Activated effector memory CD4-positive, alpha-beta T cell treated with anti-CD3 and anti-CD28 coated beads, Interleukin-2, amount 50 U/mL, for 16 hours (primary cell): ENCODE measurements at regions not wholly inside any gene's neighbourhood (a gene's known extent, or its start where the extent isn't known, plus 50 kb on each side); places are given as distances from the start of the nearest gene placed in this dataset.
"Not testable (repeated sequence)": the region's sequence is repeated elsewhere in the genome, so short reads cannot be mapped to it uniquely, and the experiment has no call there.

Experiments used
- DNase-seq: peaks from one replicate; pipeline ENCODE4 v3.0.0-alpha.2; 2020

DNA sequence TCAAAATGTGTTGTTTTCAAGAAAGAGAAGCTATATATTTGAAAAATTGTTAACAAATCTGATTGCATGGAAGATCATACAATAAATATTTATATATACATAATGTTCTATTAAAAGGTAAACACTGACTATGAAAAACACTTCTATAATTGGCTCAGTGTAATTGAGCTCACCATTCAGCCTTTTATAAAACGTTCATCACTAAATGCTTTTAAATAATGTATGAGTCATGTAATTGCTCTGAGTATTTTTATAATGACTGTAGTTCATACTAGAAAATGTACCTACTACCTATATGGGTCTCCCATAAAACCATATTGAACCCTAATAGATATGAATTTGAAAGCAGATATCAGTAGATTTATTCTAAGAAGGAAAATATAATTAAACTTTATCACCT is 240.4 kb upstream of the MGAT4C start:
- no peak for DNase-seq

DNA sequence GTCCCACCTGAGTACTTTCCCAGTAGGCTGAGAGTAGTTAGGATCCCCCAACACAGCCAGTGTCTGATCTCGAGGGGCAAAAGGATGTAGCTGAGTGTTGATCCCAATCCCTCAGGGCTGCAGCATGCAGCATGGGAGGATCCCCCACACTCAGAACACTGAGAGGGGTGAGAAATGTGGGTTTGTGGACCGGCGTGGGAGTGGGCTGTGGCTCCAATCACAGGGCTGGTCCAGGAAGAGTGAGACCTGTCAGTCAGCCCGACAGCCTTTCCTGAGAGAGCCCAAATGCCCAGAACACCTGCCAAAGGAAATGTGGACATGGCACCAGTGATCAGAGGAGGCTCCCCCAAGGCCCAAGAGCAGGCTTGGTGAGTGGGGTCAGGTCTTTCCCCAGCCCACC is 228.3 kb upstream of the MGAT4C start:
- DNase-seq = no peak

DNA sequence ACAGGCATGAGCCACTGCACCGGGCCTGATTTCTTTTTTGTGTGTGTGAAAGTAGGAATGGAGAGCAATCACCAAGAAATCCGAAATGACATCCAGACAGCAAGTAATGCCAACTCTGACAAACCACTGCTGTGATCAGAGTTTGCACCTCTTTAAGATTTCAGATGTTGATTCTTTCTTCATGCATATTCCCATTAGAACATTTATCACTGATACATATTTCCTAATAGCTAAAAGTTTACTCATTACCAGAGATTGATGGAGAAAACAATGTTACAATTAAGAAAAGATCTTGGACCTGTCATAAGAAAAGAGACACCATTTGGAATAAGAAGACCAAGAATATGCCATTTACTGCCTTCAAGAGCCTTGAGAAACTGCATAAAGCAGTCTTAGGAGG is 217.0 kb upstream of the MGAT4C start:
- no peak for DNase-seq

- no peak for DNase-seq
Observed at GRCh38 chr12:86456776-86457175, 200.6 kb upstream of the MGAT4C start.

- DNase-seq = no peak
Observed at GRCh38 chr12:86456241-86456640, 200.1 kb upstream of the MGAT4C start.

- no peak for DNase-seq
Observed at GRCh38 chr12:86445356-86445755, 189.2 kb upstream of the MGAT4C start.

- DNase-seq = no peak
Observed at GRCh38 chr12:86435053-86435452, 178.9 kb upstream of the MGAT4C start.

GRCh38 chr12:86429824-86430223 is 173.6 kb upstream of the MGAT4C start:
- DNase-seq = no peak

GRCh38 chr12:86421333-86421732 is 165.1 kb upstream of the MGAT4C start:
- DNase-seq = no peak

GRCh38 chr12:86414201-86414600 is 158.0 kb upstream of the MGAT4C start:
- no peak for DNase-seq

DNA sequence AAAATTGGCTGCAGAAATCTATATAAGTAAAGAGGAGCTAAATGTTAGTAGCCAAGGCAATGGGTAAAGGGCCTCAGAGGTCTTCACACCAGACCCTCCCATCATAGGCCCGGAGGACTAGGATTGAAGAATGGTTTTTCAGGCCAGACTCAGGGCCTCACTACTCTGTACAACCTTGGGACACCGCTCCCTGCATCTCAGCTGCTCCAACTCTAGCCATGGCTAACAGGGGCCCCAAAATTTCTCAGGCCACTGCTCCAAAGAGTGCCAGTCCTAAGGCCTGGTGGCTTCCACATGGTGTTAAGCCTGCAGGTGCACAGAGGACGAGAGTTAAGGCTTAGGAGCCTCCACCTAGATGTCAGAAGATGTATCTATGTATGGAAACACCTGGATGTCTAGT is 155.5 kb upstream of the MGAT4C start:
- DNase-seq = no peak

- DNase-seq = no peak
Observed at GRCh38 chr12:86407620-86408208, 151.5 kb upstream of the MGAT4C start.

DNA sequence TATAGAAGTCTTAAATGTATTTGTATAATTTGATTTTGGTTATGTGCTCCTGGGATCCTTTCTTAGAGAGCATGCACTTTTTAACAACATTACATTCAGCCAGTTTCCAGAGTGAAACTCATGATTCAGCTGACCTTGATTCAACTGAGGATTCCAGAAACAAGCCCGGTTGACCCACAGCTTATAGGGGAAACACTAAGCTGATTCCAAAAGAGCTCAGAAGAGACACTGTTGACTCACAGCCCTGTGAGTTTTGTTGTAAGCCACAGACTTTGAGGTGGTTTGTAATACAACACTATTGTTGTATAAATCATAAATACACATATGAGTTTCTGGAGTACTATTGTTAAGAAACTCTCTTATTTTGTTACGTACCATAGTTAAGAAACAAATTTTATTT is 133.8 kb upstream of the MGAT4C start:
- DNase-seq = no peak

GRCh38 chr12:86387591-86388145 is 131.5 kb upstream of the MGAT4C start:
- DNase-seq = no peak

- not testable (repeated sequence) for DNase-seq
Observed at GRCh38 chr12:86383759-86384158, 127.6 kb upstream of the MGAT4C start.

GRCh38 chr12:86379337-86379736 is 123.1 kb upstream of the MGAT4C start:
- no peak for DNase-seq

GRCh38 chr12:86376052-86376451 is 119.9 kb upstream of the MGAT4C start:
- no peak for DNase-seq

DNA sequence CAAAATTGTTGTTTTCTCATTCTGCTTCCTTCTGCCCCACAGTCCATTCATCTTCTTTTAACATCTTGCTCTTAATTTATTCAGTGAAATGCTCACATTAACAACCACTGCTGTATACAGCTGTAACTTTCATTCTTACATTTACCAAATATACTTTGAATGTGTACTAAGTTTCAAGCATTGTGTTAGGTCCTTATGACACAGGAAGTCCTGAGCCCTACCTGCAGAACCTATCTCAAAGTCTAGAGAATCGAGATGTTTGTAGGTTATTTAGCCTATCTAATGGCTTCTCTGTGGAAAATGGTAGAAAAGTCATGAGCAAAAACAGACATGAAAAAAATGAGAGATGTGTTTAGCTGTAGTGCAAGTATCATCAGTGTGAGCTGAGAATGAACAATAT is 117.6 kb upstream of the MGAT4C start:
- no peak for DNase-seq

DNA sequence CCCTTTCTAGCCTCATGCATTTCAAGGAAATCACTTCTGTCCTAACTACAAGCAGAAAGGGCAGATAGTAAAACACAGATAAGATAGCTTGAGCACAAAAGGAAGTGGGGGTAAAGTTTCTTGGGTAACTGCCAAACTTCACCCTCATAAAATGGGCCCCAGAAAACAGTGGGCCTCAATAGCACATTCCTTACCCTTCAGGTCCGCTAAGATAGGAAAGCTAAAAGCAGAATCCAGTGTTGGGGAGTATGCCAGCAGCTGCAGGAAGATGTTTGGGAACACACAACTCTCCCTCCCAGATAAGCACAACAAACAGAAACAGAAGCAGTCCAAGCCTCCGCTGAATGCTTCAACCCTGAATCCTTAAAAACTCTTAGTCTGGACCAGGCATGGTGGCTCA is 110.9 kb upstream of the MGAT4C start:
- DNase-seq = no peak

DNA sequence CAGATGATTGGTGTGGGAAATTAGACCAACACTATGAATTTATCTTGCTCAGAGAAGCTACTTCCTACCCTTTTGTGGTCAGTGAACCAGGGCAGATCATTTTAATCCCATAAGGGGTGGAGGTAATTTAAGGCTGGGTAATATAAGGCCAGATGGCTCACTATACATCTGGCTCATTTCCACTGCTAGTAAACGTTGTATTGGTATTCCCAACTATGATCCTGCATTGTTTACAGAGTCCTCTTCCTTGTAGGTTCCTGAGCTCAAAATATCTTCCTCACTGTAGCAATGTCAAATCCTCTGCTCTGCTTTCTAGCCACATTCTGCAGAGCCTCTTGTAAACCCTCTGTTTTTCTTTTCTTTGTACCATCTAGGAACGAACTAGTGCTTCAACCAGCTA is 93.0 kb upstream of the MGAT4C start:
- no peak for DNase-seq

GRCh38 chr12:86333955-86334522 is 77.8 kb upstream of the MGAT4C start:
- DNase-seq = no peak

DNA sequence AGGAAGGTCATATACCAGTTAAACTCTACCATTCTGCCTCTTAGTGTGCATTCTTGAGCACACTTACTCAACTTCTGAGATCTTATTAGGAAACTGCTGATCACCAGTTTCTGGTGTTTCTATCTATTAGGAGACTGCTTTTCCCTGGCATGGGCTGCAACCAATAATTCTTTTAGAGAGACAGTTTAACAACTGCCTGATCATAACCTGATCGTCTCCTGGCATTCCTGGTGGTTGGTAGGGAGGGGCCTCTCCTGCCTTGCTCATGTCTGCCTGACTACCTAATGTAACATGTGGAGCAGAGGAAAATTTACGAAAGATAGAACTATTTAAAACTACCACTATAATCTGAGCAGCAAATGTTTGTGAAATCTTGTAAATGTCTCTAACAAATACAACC is 75.3 kb upstream of the MGAT4C start:
- no peak for DNase-seq

DNA sequence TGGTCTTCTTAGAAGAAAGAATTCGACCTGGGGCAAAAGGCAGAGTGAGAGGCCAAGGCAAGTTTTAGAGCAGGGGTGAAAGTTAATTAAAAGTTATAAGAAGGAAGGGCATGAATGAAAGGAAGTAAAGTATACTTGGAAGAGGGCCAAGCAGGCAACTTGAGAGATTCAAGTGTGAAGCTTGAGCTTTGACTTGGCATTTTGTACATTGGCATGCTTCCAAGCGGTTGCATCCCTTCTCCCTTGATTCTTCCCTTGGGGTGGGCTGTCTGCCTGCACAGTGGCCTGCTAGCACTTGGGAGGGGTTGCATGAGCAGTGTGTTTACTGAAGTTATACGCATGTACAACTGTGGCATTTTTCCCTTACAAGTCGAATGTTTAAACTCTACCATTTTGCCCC is 74.8 kb upstream of the MGAT4C start:
- DNase-seq = no peak

DNA sequence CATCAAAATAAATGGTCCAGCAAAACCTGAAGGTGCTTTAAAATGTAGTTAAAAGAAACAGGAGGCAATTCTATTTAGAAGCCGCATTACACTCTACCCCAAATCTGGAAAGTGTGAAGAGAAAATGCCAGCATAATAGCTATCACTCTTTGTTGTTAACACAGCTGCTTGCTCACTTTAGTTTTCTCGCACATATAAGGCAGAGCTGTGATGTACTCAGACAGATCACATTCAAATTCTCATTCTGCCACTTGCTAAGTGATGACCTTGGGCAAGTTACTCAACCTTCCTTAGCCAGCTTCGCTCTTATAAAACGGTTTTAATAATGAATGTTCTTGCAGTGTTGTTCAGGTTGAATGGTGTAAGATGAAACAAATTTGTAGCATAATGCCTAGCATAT is 56.0 kb upstream of the MGAT4C start:
- DNase-seq = no peak
